Activated CD8-positive, alpha-beta T cell treated with anti-CD3 and anti-CD28 coated beads for 36 hours (primary cell): ENCODE measurements at regions not wholly inside any gene's neighbourhood (a gene's known extent, or its start where the extent isn't known, plus 50 kb on each side); places are given as distances from the start of the nearest gene placed in this dataset.
"Not testable (repeated sequence)": the region's sequence is repeated elsewhere in the genome, so short reads cannot be mapped to it uniquely, and the experiment has no call there.

Source experiments
- ATAC-seq: fragments of 200-7000 bp; cut with Tn5 transposase; one replicate; pipeline ENCODE4 v1.10.0; 2021; ENCODE audit warnings: mild to moderate bottlenecking, moderate library complexity
- CTCF ChIA-PET: fragments of 350-600 bp; sonication (Branson Sonifier 250); formaldehyde crosslinking; loops from one replicate; lab custom pipeline; 2021; ENCODE audit warnings: antibody characterized with exemption; lab: Charles Lee
- POLR2A ChIA-PET: fragments of 350-600 bp; sonication (Branson Sonifier 250); formaldehyde crosslinking; loops from one replicate; lab custom pipeline; 2021; ENCODE audit warnings: antibody characterized with exemption; lab: Charles Lee
- DNase-seq: peaks from one replicate; pipeline ENCODE4 v3.0.0-alpha.2; 2020
- H3K27ac Mint-ChIP-seq: one replicate; pipeline ENCODE4 v1.8.0; 2021; ENCODE audit warnings: mild to moderate bottlenecking, mixed read lengths
- H3K27me3 Mint-ChIP-seq: one replicate; pipeline ENCODE4 v1.8.0; 2021; ENCODE audit warnings: mixed read lengths
- H3K36me3 Mint-ChIP-seq: one replicate; pipeline ENCODE4 v1.8.0; 2021; ENCODE audit warnings: low read depth, mixed read lengths
- H3K4me1 Mint-ChIP-seq: one replicate; pipeline ENCODE4 v1.8.0; 2021; ENCODE audit warnings: low read depth, mixed read lengths
- H3K4me3 Mint-ChIP-seq: one replicate; pipeline ENCODE4 v1.8.0; 2021; ENCODE audit warnings: mild to moderate bottlenecking, moderate library complexity, mixed read lengths
- H3K9me3 Mint-ChIP-seq: one replicate; pipeline ENCODE4 v1.8.0; 2021; ENCODE audit warnings: mixed read lengths
- intact Hi-C: fragments of 100-400 bp; cut with micrococcal nuclease; formaldehyde crosslinking; loops from one replicate; pipeline ENCODE4 v1.10.0; 2022
- TF ChIP-seq, protein P1 (sequence below): fragments of 200-600 bp; IDR thresholded peaks from one replicate; pipeline ENCODE4 v1.8.0; 2022; ENCODE audit warnings: antibody characterized with exemption, mild to moderate bottlenecking

DNA sequence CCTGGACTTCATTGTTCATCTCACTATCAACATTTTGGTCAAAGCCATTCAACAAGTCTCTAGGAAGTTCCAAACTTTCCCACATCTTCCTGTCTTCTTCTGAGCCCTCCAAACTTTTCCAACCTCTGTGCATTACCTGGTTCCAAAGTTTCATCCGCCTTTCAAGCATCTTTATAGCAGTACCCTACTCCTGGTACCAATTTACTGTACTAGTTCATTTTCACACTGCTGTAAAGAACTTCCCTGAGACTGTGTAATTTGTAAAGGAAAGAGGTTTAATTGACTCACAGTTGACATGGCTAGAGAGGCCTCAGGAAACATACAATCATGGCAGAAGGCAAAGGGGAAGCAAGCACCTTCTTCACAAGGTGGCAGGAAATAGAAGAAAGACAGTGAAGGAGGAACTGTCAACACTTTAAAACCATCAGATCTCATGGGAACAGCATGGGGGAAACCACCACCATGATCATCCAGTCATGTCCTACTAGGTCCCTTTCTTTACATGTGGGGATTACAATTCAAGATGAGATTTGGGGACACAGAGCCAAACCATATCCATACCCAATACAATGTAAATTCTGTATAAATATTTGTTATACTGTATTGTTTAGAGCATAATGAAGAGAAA, 109.7 kb downstream of the C12orf75 start:
- DNase-seq = no peak
- Mint-ChIP-seq H3K36me3 (no peaks in the 10 kb centered on the region), H3K27me3 (peaks cover 35% of the 10 kb centered on the region), H3K4me3 (no peak overlapping the region), H3K9me3 (no peaks in the 10 kb centered on the region), H3K27ac (no peak overlapping the region), H3K4me1 (no peaks in the 10 kb centered on the region)
- intact Hi-C loops = no loop called here
- ATAC-seq = no peak
- TF ChIP-seq, protein P1, sequence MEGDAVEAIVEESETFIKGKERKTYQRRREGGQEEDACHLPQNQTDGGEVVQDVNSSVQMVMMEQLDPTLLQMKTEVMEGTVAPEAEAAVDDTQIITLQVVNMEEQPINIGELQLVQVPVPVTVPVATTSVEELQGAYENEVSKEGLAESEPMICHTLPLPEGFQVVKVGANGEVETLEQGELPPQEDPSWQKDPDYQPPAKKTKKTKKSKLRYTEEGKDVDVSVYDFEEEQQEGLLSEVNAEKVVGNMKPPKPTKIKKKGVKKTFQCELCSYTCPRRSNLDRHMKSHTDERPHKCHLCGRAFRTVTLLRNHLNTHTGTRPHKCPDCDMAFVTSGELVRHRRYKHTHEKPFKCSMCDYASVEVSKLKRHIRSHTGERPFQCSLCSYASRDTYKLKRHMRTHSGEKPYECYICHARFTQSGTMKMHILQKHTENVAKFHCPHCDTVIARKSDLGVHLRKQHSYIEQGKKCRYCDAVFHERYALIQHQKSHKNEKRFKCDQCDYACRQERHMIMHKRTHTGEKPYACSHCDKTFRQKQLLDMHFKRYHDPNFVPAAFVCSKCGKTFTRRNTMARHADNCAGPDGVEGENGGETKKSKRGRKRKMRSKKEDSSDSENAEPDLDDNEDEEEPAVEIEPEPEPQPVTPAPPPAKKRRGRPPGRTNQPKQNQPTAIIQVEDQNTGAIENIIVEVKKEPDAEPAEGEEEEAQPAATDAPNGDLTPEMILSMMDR = no peak
- POLR2A ChIA-PET = no interaction called here
- CTCF ChIA-PET = no interaction called here

DNA sequence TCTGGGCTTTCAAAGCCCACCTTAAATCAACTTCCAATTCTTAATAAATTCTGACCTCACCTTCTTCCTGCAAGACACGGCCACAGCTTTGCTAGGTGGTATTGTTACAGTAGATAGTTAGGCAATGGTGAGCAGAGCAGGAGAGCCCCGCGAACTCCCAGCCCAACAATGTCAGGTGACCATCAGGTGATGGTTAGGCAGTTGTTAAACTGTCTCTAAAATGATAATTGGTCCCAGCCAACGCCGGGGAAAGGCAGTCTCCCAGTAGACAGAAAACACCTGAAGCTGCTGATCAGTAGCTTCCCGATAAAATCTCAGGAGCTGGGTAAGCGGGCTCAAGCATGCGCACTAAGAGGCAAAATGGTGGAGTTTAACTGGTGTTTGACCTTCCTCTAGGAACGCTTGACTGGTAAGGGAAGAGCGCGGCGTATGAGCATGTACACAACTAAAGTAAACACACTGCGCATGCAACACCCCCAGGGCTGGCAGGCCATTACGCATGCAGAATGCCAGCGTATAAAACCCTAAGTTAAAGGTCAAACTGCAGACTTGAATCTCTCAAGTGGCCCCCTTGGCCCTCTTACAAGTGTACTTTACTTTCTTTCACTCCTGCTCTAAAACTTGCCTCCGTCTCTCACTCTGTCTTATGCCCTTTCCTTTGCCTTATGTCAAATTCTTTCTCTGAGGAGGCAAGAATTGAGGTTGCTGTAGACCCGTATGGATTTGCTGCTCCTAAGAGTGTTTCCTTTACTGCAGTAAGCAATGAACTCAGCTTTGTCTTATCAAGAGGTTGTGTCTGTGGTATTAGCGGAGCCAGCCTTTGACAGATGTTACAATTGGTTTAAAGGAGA, 113.5 kb downstream of the C12orf75 start:
- H3K27ac Mint-ChIP-seq = no peak overlapping the region
- ATAC-seq (no peak), DNase-seq (no peak)
- no peaks in the 10 kb centered on the region for H3K9me3 Mint-ChIP-seq
- ChIA-PET POLR2A (no interaction called here), CTCF (no interaction called here)
- no peaks in the 10 kb centered on the region for H3K4me1 Mint-ChIP-seq
- H3K4me3 Mint-ChIP-seq = no peak overlapping the region
- intact Hi-C loops = no loop called here
- TF ChIP-seq, protein P1 = no peak
- H3K27me3 Mint-ChIP-seq = peaks cover 23% of the 10 kb centered on the region
- no peaks in the 10 kb centered on the region for H3K36me3 Mint-ChIP-seq

DNA sequence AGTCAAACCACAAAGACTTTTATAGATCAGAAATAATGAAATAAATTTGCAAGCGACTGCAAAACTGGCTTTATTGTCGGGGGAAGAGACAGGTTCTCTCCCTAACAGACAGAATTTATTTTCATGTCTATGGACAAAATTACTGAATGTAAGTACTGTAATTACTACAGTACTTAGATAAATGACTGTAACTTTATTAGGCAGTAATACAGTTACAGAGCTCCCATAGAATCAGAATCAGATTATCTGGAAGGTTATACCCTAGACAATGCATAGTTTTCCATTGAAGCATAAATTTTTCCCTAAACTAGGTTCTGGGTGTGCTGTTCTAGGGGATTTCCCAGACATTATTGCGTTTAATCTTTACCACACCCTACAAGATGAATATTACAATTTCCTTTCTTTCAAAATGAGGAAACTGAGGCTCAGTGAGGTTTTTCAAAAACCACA, 114.2 kb downstream of the C12orf75 start:
- Mint-ChIP-seq H3K36me3 (no peaks in the 10 kb centered on the region), H3K4me3 (no peak overlapping the region), H3K27me3 (peaks cover 23% of the 10 kb centered on the region), H3K27ac (no peak overlapping the region), H3K9me3 (no peaks in the 10 kb centered on the region), H3K4me1 (no peaks in the 10 kb centered on the region)
- TF ChIP-seq, protein P1 = no peak
- CTCF ChIA-PET = no interaction called here
- intact Hi-C loops = no loop called here
- DNase-seq (no peak), ATAC-seq (no peak)
- POLR2A ChIA-PET = no interaction called here

DNA sequence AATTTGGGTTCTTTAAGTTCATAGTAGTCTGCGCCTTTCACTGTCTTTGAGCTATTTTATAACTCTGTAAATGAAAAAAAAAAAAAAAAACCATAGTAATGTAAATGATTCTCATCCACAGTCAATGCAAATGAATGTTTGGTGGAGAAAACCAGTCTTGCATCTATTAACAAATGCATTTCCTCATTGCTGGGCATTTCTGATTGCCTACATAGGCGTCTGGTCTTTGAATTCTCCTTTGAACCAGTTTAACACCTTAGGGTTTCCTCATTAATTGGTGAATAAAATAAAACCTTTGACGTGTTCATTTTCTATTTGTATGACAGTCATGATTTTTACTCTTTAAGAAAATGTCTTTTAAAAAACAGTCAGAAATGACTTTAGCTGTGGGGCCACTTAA, 114.8 kb downstream of the C12orf75 start:
- no peak overlapping the region for H3K4me3 Mint-ChIP-seq
- no peaks in the 10 kb centered on the region for H3K4me1 Mint-ChIP-seq
- ATAC-seq = no peak
- CTCF ChIA-PET = no interaction called here
- TF ChIP-seq, protein P1 = no peak
- DNase-seq = no peak
- POLR2A ChIA-PET = no interaction called here
- no peaks in the 10 kb centered on the region for H3K36me3 Mint-ChIP-seq
- H3K9me3 Mint-ChIP-seq = no peaks in the 10 kb centered on the region
- H3K27me3 Mint-ChIP-seq = peaks cover 20% of the 10 kb centered on the region
- intact Hi-C loops = no loop called here
- no peak overlapping the region for H3K27ac Mint-ChIP-seq

DNA sequence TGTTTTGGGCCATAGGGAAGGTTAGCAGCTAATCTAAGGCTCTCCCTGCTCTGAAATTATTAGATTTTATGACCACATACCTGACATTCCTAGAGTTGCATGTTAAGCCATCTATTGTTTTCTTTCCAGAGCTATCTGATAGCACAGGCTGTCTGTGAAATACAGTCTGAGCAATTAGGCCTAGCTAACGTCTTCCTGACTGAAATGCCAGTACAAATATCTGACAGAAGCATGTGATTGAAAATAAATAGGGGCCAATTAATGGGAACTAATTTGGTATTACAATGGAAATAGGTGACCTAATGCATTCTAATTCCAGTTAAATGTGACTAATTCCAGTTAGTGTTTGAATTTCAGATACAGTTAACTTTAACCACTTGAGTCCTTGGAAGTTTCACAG, 115.2 kb downstream of the C12orf75 start:
- DNase-seq (no peak), ATAC-seq (no peak)
- ChIA-PET CTCF (no interaction called here), POLR2A (no interaction called here)
- Mint-ChIP-seq H3K27me3 (peaks cover 20% of the 10 kb centered on the region), H3K4me1 (no peaks in the 10 kb centered on the region), H3K27ac (no peak overlapping the region), H3K4me3 (no peak overlapping the region), H3K36me3 (no peaks in the 10 kb centered on the region), H3K9me3 (no peaks in the 10 kb centered on the region)
- TF ChIP-seq, protein P1 = no peak
- intact Hi-C loops = no loop called here

DNA sequence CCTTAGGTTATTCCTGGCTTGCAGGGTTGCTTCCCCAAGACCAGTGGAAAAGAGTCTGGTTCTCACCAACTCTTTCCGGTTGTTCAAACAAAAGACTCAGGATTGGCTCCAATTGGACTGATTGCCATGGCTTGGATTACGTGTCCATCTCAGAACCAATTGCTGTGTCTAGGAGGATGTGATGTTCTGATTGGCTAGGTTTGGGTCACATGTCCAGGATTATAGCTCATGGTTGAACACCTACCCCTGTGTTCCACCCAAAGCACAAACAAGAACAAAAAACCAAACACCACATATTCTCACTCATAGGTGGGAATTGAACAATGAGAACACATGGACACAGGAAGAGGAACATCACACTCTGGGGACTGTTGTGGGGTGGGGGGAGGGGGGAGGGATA, 116.0 kb downstream of the C12orf75 start:
- intact Hi-C loops, POLR2A ChIA-PET, CTCF ChIA-PET, H3K4me1 Mint-ChIP-seq, H3K4me3 Mint-ChIP-seq, H3K9me3 Mint-ChIP-seq, H3K27ac Mint-ChIP-seq, ATAC-seq, H3K36me3 Mint-ChIP-seq, DNase-seq: not testable (repeated sequence)
- H3K27me3 Mint-ChIP-seq = peaks cover 20% of the 10 kb centered on the region
